BLaER1 treated with 17β-estradiol and CSF1 and Interleukin-3, amounts not matched to agents 10 nM and 100 nM (cell line): ENCODE measurements at regions not wholly inside any gene's neighbourhood (a gene's known extent, or its start where the extent isn't known, plus 50 kb on each side); places are given as distances from the start of the nearest gene placed in this dataset.

ENCODE experiments used
- H3K27ac ChIP-seq, 11 experiments: shearing (Covaris generic); formaldehyde crosslinking; 2 replicates each; pipeline ENCODE4 v1.8.1; 2022
- H3K27me3 ChIP-seq, 11 experiments: shearing (Covaris generic); formaldehyde crosslinking; 2 replicates each; pipeline ENCODE4 v1.8.1; 2022
- H3K36me3 ChIP-seq, 11 experiments: shearing (Covaris generic); formaldehyde crosslinking; 2 replicates each; pipeline ENCODE4 v1.8.1; 2022
- H3K4me1 ChIP-seq, 10 experiments: shearing (Covaris generic); formaldehyde crosslinking; 2 replicates each; pipeline ENCODE4 v1.8.1; 2022
- H3K4me2 ChIP-seq, 11 experiments: shearing (Covaris generic); formaldehyde crosslinking; 2 replicates each; pipeline ENCODE4 v1.8.1; 2022
- H3K4me3 ChIP-seq, 10 experiments: shearing (Covaris generic); formaldehyde crosslinking; 2 replicates each; pipeline ENCODE4 v1.8.1; 2022
- H3K9ac ChIP-seq, 11 experiments: shearing (Covaris generic); formaldehyde crosslinking; 2 replicates each; pipeline ENCODE4 v1.8.1; 2022
- H3K9me3 ChIP-seq, 11 experiments: shearing (Covaris generic); formaldehyde crosslinking; replicated peaks in 1 of 11; 2 replicates each; pipeline ENCODE4 v1.8.1; 2022
- H4K20me1 ChIP-seq, 11 experiments: shearing (Covaris generic); formaldehyde crosslinking; 2 replicates each; pipeline ENCODE4 v1.8.1; 2022
- Cebpa-rat ChIP-seq, 11 experiments: shearing (Covaris generic); IDR thresholded peaks; 2 replicates each; pipeline ENCODE4 v1.8.1; 2022

DNA sequence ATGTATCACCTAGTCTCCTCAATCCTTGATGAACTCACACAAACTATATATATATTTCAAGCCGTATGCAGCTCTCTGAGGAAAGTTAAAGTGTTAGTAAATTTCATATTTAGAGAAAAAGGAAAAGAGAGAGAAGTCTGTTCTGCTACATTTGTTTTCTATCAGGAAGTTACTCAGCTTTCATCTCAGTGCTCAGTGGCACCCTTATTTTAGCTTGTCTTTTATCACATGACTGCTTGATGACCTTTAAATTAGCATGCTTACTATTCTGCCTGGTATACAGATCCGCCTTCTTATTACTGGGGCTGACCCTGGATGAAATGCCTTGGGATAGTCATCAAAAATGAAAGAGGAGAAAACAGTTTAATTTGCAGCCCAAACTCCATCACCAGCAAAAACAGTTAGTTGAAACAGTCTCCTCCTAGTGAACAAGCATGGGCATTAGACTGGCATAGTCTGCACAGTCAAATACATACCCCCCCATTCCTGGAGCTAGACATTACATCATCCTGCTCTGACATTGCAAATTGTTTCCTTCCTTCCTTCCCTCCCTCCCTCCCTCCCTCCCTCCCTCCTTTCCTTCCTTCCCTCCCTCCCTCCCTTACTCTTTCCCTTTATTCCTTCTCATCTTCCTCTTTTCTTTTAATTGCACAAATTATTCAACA, 215.7 kb downstream of the TMEM182 start:
- peak overlapping the region; percentile 24 to 55 (median 44); a peak in 20 of 22 replicates for H3K4me2 ChIP-seq
- peaks cover 14 to 20% (median 17%) of the 10 kb centered on the region in 10 experiments for H3K4me1 ChIP-seq
- H3K4me3 ChIP-seq = no peak overlapping the region
- H3K9ac ChIP-seq = no peak overlapping the region
- no peaks in the 10 kb centered on the region for H3K27me3 ChIP-seq
- H3K27ac ChIP-seq = no peak overlapping the region
- H3K36me3 ChIP-seq = no peaks in the 10 kb centered on the region
- no peaks in the 10 kb centered on the region for H3K9me3 ChIP-seq
- no peaks in the 10 kb centered on the region for H4K20me1 ChIP-seq
- no peak for TF ChIP-seq Cebpa-rat (IDR thresholded peaks at IDR 0.05)

DNA sequence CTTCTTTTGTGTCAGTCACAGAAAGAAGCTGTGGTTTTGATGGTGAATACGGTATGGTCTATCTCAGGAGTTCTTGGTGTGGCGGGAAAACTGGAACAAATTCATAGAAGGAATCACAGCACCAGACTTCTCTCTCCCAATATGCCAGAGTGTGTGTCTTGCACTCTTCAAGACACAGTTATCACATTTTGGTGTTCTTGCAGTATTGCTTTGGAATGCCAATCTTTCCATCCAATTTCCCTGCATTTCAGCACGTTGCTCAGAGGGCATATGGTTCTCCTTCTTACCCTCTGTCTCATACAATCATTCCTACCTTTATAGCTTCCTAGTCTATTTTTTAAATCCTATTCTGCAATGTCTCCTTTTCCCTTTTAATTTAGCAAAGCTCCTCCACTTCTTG, 216.3 kb downstream of the TMEM182 start:
- no peaks in the 10 kb centered on the region for H3K27me3 ChIP-seq
- no peaks in the 10 kb centered on the region for H4K20me1 ChIP-seq
- H3K9me3 ChIP-seq = no peaks in the 10 kb centered on the region
- no peak overlapping the region for H3K27ac ChIP-seq
- TF ChIP-seq Cebpa-rat (IDR thresholded peaks at IDR 0.05) = no peak
- H3K4me2 ChIP-seq = no peak overlapping the region
- H3K9ac ChIP-seq = no peak overlapping the region
- no peaks in the 10 kb centered on the region for H3K36me3 ChIP-seq
- no peak overlapping the region for H3K4me3 ChIP-seq
- H3K4me1 ChIP-seq = peaks cover 14 to 20% (median 17%) of the 10 kb centered on the region in 10 experiments

DNA sequence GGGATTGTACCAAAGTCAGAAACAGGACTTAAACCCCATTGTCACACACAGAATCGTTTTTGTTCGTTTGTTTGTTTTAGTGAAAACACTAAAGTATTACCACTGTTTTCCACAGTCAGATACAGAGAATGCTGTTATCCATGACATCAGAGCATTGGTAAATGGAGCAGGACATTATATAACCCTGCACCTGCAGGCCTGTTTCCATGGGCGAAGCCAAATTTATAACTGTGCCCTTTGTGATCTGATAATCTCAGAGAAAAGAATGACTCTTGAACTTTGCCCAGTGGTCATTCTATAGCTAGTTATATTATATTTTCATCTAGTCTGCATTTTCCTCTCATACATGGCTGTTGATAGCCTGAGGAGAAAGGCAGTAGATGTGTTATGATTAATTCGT, 217.6 kb downstream of the TMEM182 start:
- H3K4me3 ChIP-seq = no peak overlapping the region
- H3K27me3 ChIP-seq = no peaks in the 10 kb centered on the region
- no peaks in the 10 kb centered on the region for H3K36me3 ChIP-seq
- no peak overlapping the region for H3K9ac ChIP-seq
- H3K9me3 ChIP-seq = no peaks in the 10 kb centered on the region
- peaks cover 14 to 20% (median 17%) of the 10 kb centered on the region in 10 experiments for H3K4me1 ChIP-seq
- no peak overlapping the region for H3K4me2 ChIP-seq
- H3K27ac ChIP-seq = no peak overlapping the region
- no peak for TF ChIP-seq Cebpa-rat (IDR thresholded peaks at IDR 0.05)
- H4K20me1 ChIP-seq = no peaks in the 10 kb centered on the region

DNA sequence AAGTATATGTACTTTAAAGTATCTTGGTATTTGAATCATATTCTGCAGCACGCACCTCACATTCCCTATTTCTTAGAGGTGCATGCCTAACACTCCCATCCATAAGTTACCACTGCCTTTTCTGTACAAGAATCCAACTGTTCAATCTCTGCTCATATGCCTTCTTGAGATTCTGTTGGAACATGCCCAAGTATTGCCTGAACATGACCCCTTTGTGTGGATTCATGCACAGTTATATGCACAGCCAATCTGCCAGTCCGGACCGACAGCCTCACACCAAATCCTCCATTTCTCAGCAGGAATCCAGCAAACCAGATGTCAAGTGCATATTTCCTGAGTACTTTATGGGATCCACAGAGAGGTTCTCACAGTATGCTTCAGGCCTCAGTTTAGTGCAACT, 222.0 kb downstream of the TMEM182 start:
- Histone ChIP-seq H3K27me3 (no peaks in the 10 kb centered on the region), H3K4me3 (no peak overlapping the region), H3K4me1 (no peaks in the 10 kb centered on the region), H3K36me3 (no peaks in the 10 kb centered on the region), H3K9ac (no peak overlapping the region), H3K4me2 (no peak overlapping the region), H3K9me3 (no peaks in the 10 kb centered on the region), H4K20me1 (no peaks in the 10 kb centered on the region), H3K27ac (no peak overlapping the region)
- TF ChIP-seq Cebpa-rat (IDR thresholded peaks at IDR 0.05) = no peak

DNA sequence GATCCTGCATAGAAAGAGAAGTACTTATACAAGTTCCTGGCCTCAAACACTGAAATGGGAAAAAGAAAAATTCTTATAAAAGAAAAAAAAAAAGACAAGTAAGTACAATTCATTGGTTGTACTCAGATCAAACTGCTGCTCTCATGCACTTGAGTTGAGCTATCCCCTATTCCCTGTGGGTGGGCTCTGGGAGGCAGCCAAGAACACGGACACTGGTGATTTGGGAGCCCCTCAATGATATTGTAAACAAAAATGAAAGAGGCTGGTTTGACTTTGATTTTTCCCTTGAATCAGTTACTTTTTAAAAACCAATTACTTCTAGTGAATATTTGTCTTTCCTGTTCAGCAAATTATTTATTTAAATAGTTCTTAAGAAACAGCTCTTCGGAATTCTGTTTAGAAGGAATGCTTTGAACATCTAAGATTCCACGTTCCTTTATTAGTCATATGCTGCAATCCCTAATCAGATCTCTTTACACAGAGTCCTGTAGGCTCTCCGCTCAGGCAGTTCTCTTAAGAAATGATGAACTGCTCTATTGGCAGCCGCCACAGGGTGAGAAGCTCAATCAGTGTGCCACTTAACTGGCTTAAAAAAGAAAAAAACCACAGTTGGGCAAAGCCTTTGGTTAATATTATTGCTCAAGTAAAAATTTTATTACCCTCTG, 225.1 kb downstream of the TMEM182 start:
- Histone ChIP-seq H3K27ac (no peak overlapping the region), H3K4me1 (no peaks in the 10 kb centered on the region), H3K4me2 (no peak overlapping the region), H3K27me3 (no peaks in the 10 kb centered on the region), H3K4me3 (no peak overlapping the region), H4K20me1 (no peaks in the 10 kb centered on the region), H3K36me3 (no peaks in the 10 kb centered on the region), H3K9ac (no peak overlapping the region), H3K9me3 (no peaks in the 10 kb centered on the region)
- no peak for TF ChIP-seq Cebpa-rat (IDR thresholded peaks at IDR 0.05)

DNA sequence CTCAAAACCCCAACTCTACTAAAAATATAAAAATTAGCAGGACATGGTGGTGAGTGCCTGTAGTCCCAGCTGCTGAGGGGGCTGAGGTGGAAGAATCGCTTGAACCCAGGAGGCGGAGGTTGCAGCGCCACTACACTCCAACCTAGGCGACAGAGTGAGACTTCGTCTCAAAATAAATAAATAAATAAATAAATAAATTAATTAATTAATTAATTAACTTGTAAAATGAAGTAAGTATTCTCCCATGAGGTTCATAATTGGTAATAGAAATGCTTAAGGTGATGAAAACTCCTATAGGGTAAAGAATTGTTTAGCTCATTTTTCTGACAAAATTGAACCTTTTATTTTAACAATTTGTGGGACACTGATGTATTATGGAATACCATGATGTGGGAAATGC, 230.8 kb downstream of the TMEM182 start:
- H4K20me1 ChIP-seq = no peaks in the 10 kb centered on the region
- H3K27ac ChIP-seq = no peak overlapping the region
- no peaks in the 10 kb centered on the region for H3K4me1 ChIP-seq
- no peak overlapping the region for H3K9ac ChIP-seq
- no peaks in the 10 kb centered on the region for H3K9me3 ChIP-seq
- no peaks in the 10 kb centered on the region for H3K27me3 ChIP-seq
- no peaks in the 10 kb centered on the region for H3K36me3 ChIP-seq
- no peak overlapping the region for H3K4me2 ChIP-seq
- TF ChIP-seq Cebpa-rat (IDR thresholded peaks at IDR 0.05) = no peak
- no peak overlapping the region for H3K4me3 ChIP-seq

DNA sequence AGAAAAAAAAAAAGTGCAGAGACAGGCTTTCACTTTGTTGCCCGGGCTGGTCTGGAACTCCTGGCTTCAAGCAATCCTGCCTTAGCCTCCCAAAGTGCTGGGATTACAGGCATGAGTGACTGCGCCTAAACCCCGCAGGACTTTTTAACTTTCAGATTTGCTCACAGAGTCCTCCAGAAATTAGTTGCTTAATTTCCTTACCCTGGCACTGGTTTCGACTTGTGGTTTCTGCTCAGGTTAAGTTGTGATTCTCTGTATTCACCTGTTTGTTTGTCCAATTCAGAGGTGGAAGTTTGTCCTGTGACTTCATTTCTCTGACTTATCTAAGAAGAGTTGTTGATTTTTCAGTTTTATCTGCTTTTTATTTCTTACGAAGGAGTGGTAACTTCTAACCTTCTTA, 238.1 kb downstream of the TMEM182 start:
- Histone ChIP-seq H3K4me1 (peaks cover 0 to 11% (median 8%) of the 10 kb centered on the region in 10 experiments; a peak in 8 of 20 replicates), H3K27ac (no peak overlapping the region), H3K9me3 (peaks cover 0 to 12% (median 0%) of the 10 kb centered on the region in 11 experiments; a peak in 3 of 22 replicates), H4K20me1 (no peaks in the 10 kb centered on the region), H3K27me3 (no peaks in the 10 kb centered on the region), H3K9ac (no peak overlapping the region), H3K36me3 (no peaks in the 10 kb centered on the region), H3K4me3 (no peak overlapping the region), H3K4me2 (no peak overlapping the region)
- TF ChIP-seq Cebpa-rat (IDR thresholded peaks at IDR 0.05) = no peak

DNA sequence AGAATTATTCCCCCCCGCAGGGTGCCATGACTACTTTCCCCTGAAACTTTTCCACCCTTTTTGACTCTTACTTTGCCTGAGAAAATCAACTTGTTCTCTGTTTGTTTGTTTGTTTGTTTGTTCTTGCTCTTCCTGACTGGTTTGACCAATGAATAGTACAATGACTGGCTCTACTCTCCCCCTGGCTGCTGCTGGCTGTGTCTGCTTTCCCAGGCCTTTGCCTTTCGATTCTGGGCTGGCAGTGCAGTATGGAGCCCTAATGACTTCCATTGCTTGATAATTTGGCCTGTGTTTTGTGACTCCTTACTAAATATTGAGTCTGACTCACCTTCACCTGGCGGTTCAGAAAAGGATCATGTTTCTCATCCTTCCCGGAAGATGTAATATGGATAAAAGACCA, 241.1 kb downstream of the TMEM182 start:
- no peak for TF ChIP-seq Cebpa-rat (IDR thresholded peaks at IDR 0.05)

DNA sequence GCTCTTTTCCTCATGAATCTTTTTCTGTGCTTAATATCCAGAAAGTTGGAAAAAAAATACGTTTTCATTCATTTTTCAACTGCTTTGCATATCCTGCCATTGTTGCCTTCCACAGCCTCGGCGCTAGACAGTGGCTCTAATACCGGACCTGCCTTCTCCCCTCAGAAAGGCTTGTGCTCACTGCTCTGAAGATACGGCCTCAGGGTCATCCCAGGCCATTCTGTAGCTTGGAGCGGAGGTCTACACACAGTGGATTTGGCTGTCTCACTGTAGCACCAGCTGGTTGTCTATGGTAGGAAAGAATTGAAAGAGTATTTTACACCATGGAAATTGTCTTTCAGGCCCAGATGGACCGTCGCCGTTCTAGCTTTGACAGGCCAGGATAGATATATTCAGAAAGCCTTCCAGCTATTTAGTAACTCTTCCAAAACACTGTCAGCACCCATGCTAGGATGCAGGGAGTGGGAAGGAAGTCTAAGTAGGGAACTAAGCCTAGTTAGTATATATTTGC, 242.0 kb downstream of the TMEM182 start:
- H3K27ac ChIP-seq = no peak overlapping the region
- H3K27me3 ChIP-seq = no peaks in the 10 kb centered on the region
- no peak overlapping the region for H3K4me3 ChIP-seq
- peaks cover 0 to 11% (median 8%) of the 10 kb centered on the region in 10 experiments; a peak in 8 of 20 replicates for H3K4me1 ChIP-seq
- no peaks in the 10 kb centered on the region for H4K20me1 ChIP-seq
- TF ChIP-seq Cebpa-rat (IDR thresholded peaks at IDR 0.05) = no peak
- H3K36me3 ChIP-seq = no peaks in the 10 kb centered on the region
- H3K9ac ChIP-seq = no peak overlapping the region
- H3K4me2 ChIP-seq = peak overlapping the region in 7 of 11 experiments; percentile 20 to 52 (median 36); a peak in 8 of 22 replicates
- peaks cover 0 to 10% (median 0%) of the 10 kb centered on the region in 11 experiments; a peak in 3 of 22 replicates for H3K9me3 ChIP-seq

More for the DNA sequence above, 241.1 kb downstream of the TMEM182 start:
- H3K27ac ChIP-seq = no peak overlapping the region
- H4K20me1 ChIP-seq = no peaks in the 10 kb centered on the region
- H3K9me3 ChIP-seq = peaks cover 0 to 12% (median 0%) of the 10 kb centered on the region in 11 experiments; a peak in 3 of 22 replicates
- H3K9ac ChIP-seq = no peak overlapping the region
- H3K27me3 ChIP-seq = no peaks in the 10 kb centered on the region
- H3K36me3 ChIP-seq = no peaks in the 10 kb centered on the region
- H3K4me2 ChIP-seq = no peak overlapping the region
- H3K4me3 ChIP-seq = no peak overlapping the region
- peaks cover 0 to 11% (median 8%) of the 10 kb centered on the region in 10 experiments; a peak in 8 of 20 replicates for H3K4me1 ChIP-seq
